Adrenal gland (tissue), 9 donors: ENCODE measurements at regions not wholly inside any gene's neighbourhood (a gene's known extent, or its start where the extent isn't known, plus 50 kb on each side); places are given as distances from the start of the nearest gene placed in this dataset.

ENCODE experiments used
- DNase-seq, 7 donors: peaks; one replicate each; pipeline ENCODE4 v3.0.0-alpha.2; 2019 to 2020
- H3K27ac ChIP-seq, 5 donors: fragments of 200-600 bp; sonication (generic) in 4 of 5; 1 replicate in 3 of 5; 2 replicates in 2 of 5; pipeline versions ENCODE4 v1.5.1 to v1.8.0; 2016 to 2020; ENCODE audit warnings: mild to moderate bottlenecking in 1 of 5
- H3K27me3 ChIP-seq: fragments of 200-600 bp; 2 replicates; pipeline ENCODE4 v1.8.0; 2021
- H3K36me3 ChIP-seq, 2 donors: fragments of 200-600 bp; replicated peaks in 1 of 2; 1 replicate in 1 of 2; 2 replicates in 1 of 2; pipeline versions ENCODE4 v1.5.1 to v1.8.0; 2018 to 2022
- H3K4me1 ChIP-seq, 2 donors: fragments of 200-600 bp; replicated peaks in 1 of 2; 1 replicate in 1 of 2; 2 replicates in 1 of 2; pipeline versions ENCODE4 v1.5.1 to v1.8.0; 2018 to 2021
- H3K4me3 ChIP-seq, 4 donors: fragments of 200-600 bp; sonication (generic) in 3 of 4; one replicate each; pipeline ENCODE4 v1.5.1; 2016 to 2018
- H3K9me3 ChIP-seq, 3 donors: fragments of 200-600 bp; sonication (generic) in 1 of 3; replicated peaks in 1 of 3; 1 replicate in 2 of 3; 2 replicates in 1 of 3; pipeline versions ENCODE4 v1.5.1 to v1.8.0; 2016 to 2021
- CTCF ChIP-seq, 6 experiments: fragments of 450-650 bp in 4 of 6; fragments of 200-600 bp in 2 of 6; sonication (generic) in 1 of 6; IDR thresholded peaks; 1 replicate in 5 of 6; 2 replicates in 1 of 6; pipeline versions ENCODE4 v1.5.1 to v1.8.0; 2016 to 2021; ENCODE audit warnings: antibody characterized with exemption in 6 of 6, mild to moderate bottlenecking in 2 of 6, moderate library complexity in 1 of 6
- POLR2A ChIP-seq, 2 donors: fragments of 450-650 bp; IDR thresholded peaks; one replicate each; pipeline ENCODE4 v1.6.1; 2017; ENCODE audit warnings: antibody characterized with exemption in 2 of 2, mild to moderate bottlenecking in 2 of 2, moderate library complexity in 1 of 2
- WGBS, 4 donors: extraction: QIAGEN DNeasy Blood & Tissue Kit in 2 of 4; methylation state at CpG; one replicate each; pipeline versions ENCODE4 v1.1.5 to v1.1.7; 2013 to 2017; 5-methylcytosine and 5-hydroxymethylcytosine counted together
- intact Hi-C, 2 donors: fragments of 100-400 bp; cut with DNase I; formaldehyde crosslinking; loops; one replicate each; pipeline versions ENCODE4 v1.14.1 to v1.15.0; 2022 to 2023
- donor health status: healthy with polysubstance abuse.
- donor health status: Bipolar disorder and iron deficiency.
- donor health status: DM: yes; HTN: yes; CAD: no.
- donor health status: DM: no; HTN: no; CAD: no.
- donor health status: DM: no; HTN: no; CAD: no.

GRCh38 chr13:50708461-50708860 is 135.0 kb downstream of the DLEU7 start:
- no peak for TF ChIP-seq POLR2A (IDR thresholded peaks at IDR 0.05)
- no peak for TF ChIP-seq CTCF (IDR thresholded peaks at IDR 0.05)
- Histone ChIP-seq H3K4me1 (peaks cover 0 to 18% of the 10 kb centered on the region in 2 donors), H3K4me3 (no peak overlapping the region), H3K9me3 (no peaks in the 10 kb centered on the region), H3K27ac (no peak overlapping the region), H3K27me3 (no peaks in the 10 kb centered on the region), H3K36me3 (no peaks in the 10 kb centered on the region)
- peak in 2 of 7 donors; percentile 33 to 39 for DNase-seq
- intact Hi-C loops: no loop called here
- 25 to 42% (median 40%) methylated on average over 3 of the region's 3 CpGs for WGBS, 4 donors

- DNase-seq: no peak
- 94 to 97% (median 96%) methylated on average over 2 of the region's 2 CpGs for WGBS, 4 donors
- Histone ChIP-seq H3K36me3 (no peaks in the 10 kb centered on the region), H3K9me3 (no peaks in the 10 kb centered on the region), H3K27ac (no peak overlapping the region), H3K27me3 (no peaks in the 10 kb centered on the region), H3K4me3 (no peak overlapping the region), H3K4me1 (peaks cover 0 to 18% of the 10 kb centered on the region in 2 donors)
- intact Hi-C loops: no loop called here
- TF ChIP-seq CTCF (IDR thresholded peaks at IDR 0.05) (no peak), POLR2A (IDR thresholded peaks at IDR 0.05) (no peak)
Measured at GRCh38 chr13:50709058-50709457, 134.4 kb downstream of the DLEU7 start.

DNA sequence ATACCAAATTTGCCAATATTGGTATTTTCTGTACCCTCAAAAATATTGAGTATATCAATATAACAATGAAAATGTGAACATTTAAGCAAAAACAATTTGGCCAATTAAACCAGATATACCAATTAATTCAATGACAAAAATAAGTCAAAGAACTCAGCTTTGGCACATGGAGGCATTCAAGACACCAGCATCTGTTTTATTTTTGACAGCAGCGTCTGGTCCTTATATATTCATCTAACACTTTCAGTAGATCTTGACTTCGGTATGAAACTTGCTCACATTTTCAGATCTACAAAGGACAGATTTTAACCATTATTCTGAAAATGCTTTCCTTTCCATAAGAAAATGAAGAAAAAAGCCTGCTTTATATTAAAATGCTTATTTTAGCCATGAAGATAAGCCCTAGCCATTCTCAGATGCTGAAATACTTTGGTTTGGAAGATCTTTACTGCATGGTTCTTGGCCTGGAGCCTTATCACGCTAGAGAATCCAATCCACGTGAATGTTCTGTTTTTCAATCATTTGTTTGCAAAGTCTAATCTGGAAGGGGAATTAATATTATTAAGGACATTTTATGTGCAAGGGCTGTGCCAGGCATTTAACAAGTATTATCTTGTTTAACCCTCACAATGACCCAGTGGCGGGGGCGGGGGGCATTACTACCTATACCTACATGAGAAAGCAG is 132.2 kb downstream of the DLEU7 start:
- H3K4me3 ChIP-seq: no peak overlapping the region
- no peak overlapping the region for H3K27ac ChIP-seq
- H3K9me3 ChIP-seq: no peaks in the 10 kb centered on the region
- TF ChIP-seq POLR2A (IDR thresholded peaks at IDR 0.05) (no peak), CTCF (IDR thresholded peaks at IDR 0.05) (no peak)
- no peaks in the 10 kb centered on the region for H3K27me3 ChIP-seq
- 75 to 84% (median 81%) methylated on average over 6 of the region's 6 CpGs for WGBS, 4 donors
- no peak for DNase-seq
- peaks cover 0 to 18% of the 10 kb centered on the region in 2 donors for H3K4me1 ChIP-seq
- intact Hi-C loops: no loop called here
- H3K36me3 ChIP-seq: no peaks in the 10 kb centered on the region

DNA sequence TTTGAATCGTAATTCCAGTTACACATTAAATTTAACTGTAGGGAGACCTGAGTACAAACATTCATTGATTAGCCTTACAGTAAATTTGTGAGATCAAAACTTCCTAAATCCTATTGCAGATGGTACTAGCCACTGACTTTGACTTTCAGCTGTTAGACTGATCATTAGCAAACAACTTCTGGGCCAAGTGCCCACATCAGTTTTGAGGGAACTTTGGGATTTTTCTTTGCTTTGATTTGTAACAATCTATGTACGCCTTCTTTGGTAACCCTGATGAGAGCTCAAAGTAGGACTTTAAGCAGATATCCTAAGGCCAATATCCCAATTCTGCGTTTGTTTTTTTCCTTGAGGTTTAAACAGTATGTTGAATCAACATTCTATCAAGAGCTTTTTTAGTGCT is 131.5 kb downstream of the DLEU7 start:
- TF ChIP-seq POLR2A (IDR thresholded peaks at IDR 0.05): no peak
- no peak for TF ChIP-seq CTCF (IDR thresholded peaks at IDR 0.05)
- no peaks in the 10 kb centered on the region for H3K27me3 ChIP-seq
- H3K27ac ChIP-seq: peak overlapping the region in 2 of 5 donors; percentile 39
- H3K4me3 ChIP-seq: no peak overlapping the region
- intact Hi-C loops: no loop called here
- 68 to 81% (median 72%) methylated on average over 3 of the region's 3 CpGs for WGBS, 4 donors
- no peaks in the 10 kb centered on the region for H3K9me3 ChIP-seq
- no peaks in the 10 kb centered on the region for H3K36me3 ChIP-seq
- H3K4me1 ChIP-seq: peaks cover 0 to 18% of the 10 kb centered on the region in 2 donors
- DNase-seq: no peak
